ENCODE measurements at regions not wholly inside any gene's neighbourhood (a gene's known extent, or its start where the extent isn't known, plus 50 kb on each side); places are given as distances from the start of the nearest gene placed in this dataset.

GRCh38 chr18:76679945-76680344, 142.4 kb upstream of the ZNF236 start:
- Mint-ChIP-seq H3K4me1 (no peaks in the 10 kb centered on the region), H3K4me3 (no peak overlapping the region), H3K27ac (no peak overlapping the region), H3K36me3 (ENCODE audit: low read depth) (no peaks in the 10 kb centered on the region), H3K27me3 (peaks cover 13% of the 10 kb centered on the region), H3K9me3 (no peaks in the 10 kb centered on the region)
- ATAC-seq (no peak), DNase-seq (no peak)

DNA sequence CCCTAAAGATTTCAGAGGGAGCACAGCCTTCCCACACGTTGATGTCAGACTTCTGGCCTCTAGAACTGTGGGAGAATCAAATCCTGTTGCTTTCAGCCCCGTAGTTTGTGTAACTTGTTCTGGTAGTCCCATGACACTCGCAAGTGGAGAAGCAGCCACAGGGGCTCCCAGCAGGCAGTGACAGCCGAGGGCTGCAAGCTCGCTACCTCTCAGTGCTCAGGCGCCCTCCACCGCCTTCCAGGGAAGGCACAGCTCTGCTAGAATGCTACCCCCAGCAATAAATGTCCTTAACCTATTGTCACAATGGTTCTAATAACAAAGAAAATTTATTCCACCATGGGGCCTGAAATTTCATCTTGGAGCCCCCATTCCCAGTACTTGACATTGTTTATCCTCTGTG, 143.1 kb upstream of the ZNF236 start:
- Mint-ChIP-seq H3K4me3 (no peak overlapping the region), H3K27me3 (peaks cover 11% of the 10 kb centered on the region), H3K4me1 (no peaks in the 10 kb centered on the region), H3K27ac (no peak overlapping the region), H3K9me3 (no peaks in the 10 kb centered on the region), H3K36me3 (ENCODE audit: low read depth) (no peaks in the 10 kb centered on the region)
- no peak for DNase-seq
- no peak for ATAC-seq

DNA sequence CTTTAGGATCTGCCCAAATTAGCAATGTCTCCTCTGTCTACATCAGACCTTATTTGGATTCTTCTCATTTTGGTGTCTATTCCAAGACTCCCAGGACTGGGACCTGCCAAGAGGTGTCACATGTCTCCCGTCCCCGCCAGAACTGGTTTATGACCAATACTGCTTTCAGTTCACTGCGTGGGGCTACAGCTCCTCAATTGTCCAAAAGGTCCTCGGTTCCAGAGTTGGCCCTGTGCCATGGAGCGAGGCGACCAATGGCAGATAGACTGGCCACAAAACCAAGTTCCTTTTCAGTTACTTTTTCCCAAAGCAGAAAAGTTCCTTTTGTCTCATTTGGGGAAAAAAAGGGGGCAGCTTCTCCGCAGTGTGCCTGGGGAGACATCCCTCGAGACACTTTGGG, 144.1 kb upstream of the ZNF236 start:
- no peaks in the 10 kb centered on the region for H3K9me3 Mint-ChIP-seq
- no peaks in the 10 kb centered on the region for H3K36me3 Mint-ChIP-seq (ENCODE audit: low read depth)
- no peaks in the 10 kb centered on the region for H3K4me1 Mint-ChIP-seq
- H3K4me3 Mint-ChIP-seq: no peak overlapping the region
- no peak overlapping the region for H3K27ac Mint-ChIP-seq
- no peak for ATAC-seq
- DNase-seq: no peak
- H3K27me3 Mint-ChIP-seq: peaks cover 11% of the 10 kb centered on the region

DNA sequence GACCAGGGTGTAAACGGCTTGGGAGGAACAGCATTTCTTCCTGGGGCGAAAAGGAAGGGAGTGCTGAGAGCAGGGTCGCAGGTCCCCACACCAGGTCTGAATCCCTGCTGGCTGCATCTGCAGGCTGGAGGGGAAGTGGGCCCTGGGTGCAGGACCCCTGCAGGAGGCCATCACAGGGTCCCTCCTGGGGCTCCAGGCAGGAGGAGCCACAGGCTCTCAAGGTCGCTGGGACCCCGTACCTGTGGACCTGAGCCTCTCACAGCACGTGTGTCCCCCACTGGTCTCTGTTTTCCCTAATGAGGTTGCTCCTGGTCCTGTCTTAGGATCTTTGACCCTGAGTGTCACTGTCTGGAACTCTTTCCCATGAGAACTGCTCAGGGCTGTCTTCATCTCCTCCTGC, 147.8 kb upstream of the ZNF236 start:
- DNase-seq (no peak), ATAC-seq (no peak)
- Mint-ChIP-seq H3K4me3 (no peak overlapping the region), H3K4me1 (no peaks in the 10 kb centered on the region), H3K27ac (no peak overlapping the region), H3K27me3 (peaks cover 8% of the 10 kb centered on the region), H3K9me3 (no peaks in the 10 kb centered on the region), H3K36me3 (ENCODE audit: low read depth) (no peaks in the 10 kb centered on the region)

DNA sequence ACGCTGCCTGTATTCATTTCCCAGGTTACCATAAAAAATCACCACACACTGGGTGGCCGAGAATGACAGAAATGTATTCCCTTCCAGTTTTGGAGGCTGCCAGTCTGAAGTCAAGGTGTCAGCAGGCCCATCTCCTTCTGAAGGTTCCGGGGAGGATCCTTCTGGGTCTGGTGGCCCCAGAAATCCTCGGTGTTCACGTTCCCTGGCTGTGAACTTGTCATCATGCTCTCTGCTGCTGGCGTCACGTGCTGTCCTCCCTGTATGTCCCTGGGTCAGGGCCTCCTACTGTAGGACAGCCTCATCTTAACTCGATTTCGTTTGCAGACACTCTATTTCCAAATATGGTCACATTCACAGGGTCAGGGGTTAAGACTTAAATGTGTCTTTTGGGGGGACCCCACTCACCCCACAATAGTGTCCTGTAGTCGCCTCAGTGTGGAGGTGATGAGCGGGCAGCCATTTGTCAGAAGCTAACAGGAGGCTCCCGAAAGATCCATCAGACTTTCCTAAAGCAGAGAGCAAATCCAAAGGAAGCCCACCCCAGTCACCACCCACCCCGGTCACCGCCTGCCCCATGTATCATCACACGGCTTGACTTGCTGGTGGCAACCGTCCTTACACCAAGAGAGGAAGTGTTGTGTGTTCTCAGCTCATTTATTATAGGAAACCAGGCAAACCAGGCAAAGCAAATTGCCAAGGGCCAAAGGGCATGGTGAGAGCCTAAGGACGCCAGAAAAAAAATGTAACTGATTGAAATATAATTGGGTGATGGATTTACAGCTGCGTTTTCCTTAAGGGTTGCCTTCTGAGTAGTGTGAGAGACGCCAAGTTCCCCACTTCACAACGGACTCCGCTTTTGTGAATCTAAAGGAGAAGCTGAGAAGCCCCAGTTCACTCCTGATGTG, 148.8 kb upstream of the ZNF236 start:
- no peaks in the 10 kb centered on the region for H3K9me3 Mint-ChIP-seq
- H3K36me3 Mint-ChIP-seq (ENCODE audit: low read depth): no peaks in the 10 kb centered on the region
- no peak overlapping the region for H3K4me3 Mint-ChIP-seq
- DNase-seq (no peak), ATAC-seq (no peak)
- peaks cover 8% of the 10 kb centered on the region for H3K27me3 Mint-ChIP-seq
- H3K4me1 Mint-ChIP-seq: no peaks in the 10 kb centered on the region
- no peak overlapping the region for H3K27ac Mint-ChIP-seq

GRCh38 chr18:76672627-76673026, 149.7 kb upstream of the ZNF236 start:
- no peak for ATAC-seq
- no peak for DNase-seq
- Mint-ChIP-seq H3K9me3 (no peaks in the 10 kb centered on the region), H3K27ac (no peak overlapping the region), H3K36me3 (ENCODE audit: low read depth) (no peaks in the 10 kb centered on the region), H3K27me3 (peaks cover 8% of the 10 kb centered on the region), H3K4me3 (no peak overlapping the region), H3K4me1 (no peaks in the 10 kb centered on the region)

- ATAC-seq (no peak), DNase-seq (no peak)
- H3K9me3 Mint-ChIP-seq: no peaks in the 10 kb centered on the region
- no peak overlapping the region for H3K27ac Mint-ChIP-seq
- no peak overlapping the region for H3K4me3 Mint-ChIP-seq
- no peaks in the 10 kb centered on the region for H3K36me3 Mint-ChIP-seq (ENCODE audit: low read depth)
- peaks cover 8% of the 10 kb centered on the region for H3K27me3 Mint-ChIP-seq
- H3K4me1 Mint-ChIP-seq: no peaks in the 10 kb centered on the region
Measured at GRCh38 chr18:76670564-76671288, 151.6 kb upstream of the ZNF236 start.

GRCh38 chr18:76668546-76668945, 153.8 kb upstream of the ZNF236 start:
- peaks cover 14% of the 10 kb centered on the region for H3K27me3 Mint-ChIP-seq
- H3K9me3 Mint-ChIP-seq: no peaks in the 10 kb centered on the region
- no peak overlapping the region for H3K4me3 Mint-ChIP-seq
- H3K27ac Mint-ChIP-seq: no peak overlapping the region
- ATAC-seq: no peak
- no peaks in the 10 kb centered on the region for H3K4me1 Mint-ChIP-seq
- DNase-seq: no peak
- H3K36me3 Mint-ChIP-seq (ENCODE audit: low read depth): no peaks in the 10 kb centered on the region

DNA sequence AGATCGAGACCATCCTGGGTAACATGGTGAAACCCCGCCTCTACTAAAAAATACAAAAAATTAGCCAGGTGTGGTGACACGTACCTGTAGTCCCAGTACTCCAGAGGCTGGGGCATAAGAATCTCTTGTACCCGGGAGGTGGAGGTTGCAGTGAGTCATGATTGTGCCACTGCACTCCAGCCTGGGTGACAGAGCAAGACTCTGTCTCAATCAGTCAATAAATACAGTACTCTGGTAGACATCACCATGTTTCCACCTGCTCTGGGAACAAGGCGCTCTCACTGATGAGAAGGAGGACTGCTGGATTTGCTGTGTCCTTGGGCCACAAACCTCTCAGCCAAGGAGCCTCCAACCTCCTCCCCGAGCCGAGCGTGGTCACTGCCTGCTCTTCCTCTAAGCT, 154.2 kb upstream of the ZNF236 start:
- H3K36me3 Mint-ChIP-seq (ENCODE audit: low read depth): no peaks in the 10 kb centered on the region
- peaks cover 17% of the 10 kb centered on the region for H3K27me3 Mint-ChIP-seq
- no peaks in the 10 kb centered on the region for H3K9me3 Mint-ChIP-seq
- H3K27ac Mint-ChIP-seq: no peak overlapping the region
- no peak overlapping the region for H3K4me3 Mint-ChIP-seq
- H3K4me1 Mint-ChIP-seq: no peaks in the 10 kb centered on the region
- DNase-seq (no peak), ATAC-seq (no peak)

- H3K36me3 Mint-ChIP-seq (ENCODE audit: low read depth): no peaks in the 10 kb centered on the region
- no peak overlapping the region for H3K4me3 Mint-ChIP-seq
- no peak overlapping the region for H3K27ac Mint-ChIP-seq
- peaks cover 19% of the 10 kb centered on the region for H3K27me3 Mint-ChIP-seq
- ATAC-seq: no peak
- H3K4me1 Mint-ChIP-seq: no peaks in the 10 kb centered on the region
- no peak for DNase-seq
- no peaks in the 10 kb centered on the region for H3K9me3 Mint-ChIP-seq
Measured at GRCh38 chr18:76667603-76668002, 154.8 kb upstream of the ZNF236 start.

DNA sequence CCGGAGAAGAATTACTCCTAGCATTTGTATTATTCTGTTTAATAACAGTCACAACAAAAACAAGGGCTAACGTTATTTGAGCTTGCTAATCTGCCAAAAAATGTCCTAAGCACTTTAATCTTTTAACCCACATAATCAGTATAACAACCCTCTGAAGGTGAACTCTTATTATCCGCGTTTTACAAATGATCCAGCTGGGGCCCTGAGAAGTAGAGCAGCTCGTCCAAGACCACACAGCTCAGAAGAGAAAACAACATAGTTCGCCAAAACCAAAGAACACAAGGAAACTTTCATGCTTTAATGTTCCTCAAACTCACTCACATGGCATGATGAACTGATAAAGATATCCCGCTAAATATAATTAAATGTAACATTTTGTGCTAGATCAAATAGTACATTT, 159.7 kb upstream of the ZNF236 start:
- DNase-seq (no peak), ATAC-seq (no peak)
- peaks cover 24% of the 10 kb centered on the region for H3K27me3 Mint-ChIP-seq
- H3K36me3 Mint-ChIP-seq (ENCODE audit: low read depth): no peaks in the 10 kb centered on the region
- peaks cover 14% of the 10 kb centered on the region for H3K4me1 Mint-ChIP-seq
- no peak overlapping the region for H3K4me3 Mint-ChIP-seq
- no peaks in the 10 kb centered on the region for H3K9me3 Mint-ChIP-seq
- no peak overlapping the region for H3K27ac Mint-ChIP-seq

DNA sequence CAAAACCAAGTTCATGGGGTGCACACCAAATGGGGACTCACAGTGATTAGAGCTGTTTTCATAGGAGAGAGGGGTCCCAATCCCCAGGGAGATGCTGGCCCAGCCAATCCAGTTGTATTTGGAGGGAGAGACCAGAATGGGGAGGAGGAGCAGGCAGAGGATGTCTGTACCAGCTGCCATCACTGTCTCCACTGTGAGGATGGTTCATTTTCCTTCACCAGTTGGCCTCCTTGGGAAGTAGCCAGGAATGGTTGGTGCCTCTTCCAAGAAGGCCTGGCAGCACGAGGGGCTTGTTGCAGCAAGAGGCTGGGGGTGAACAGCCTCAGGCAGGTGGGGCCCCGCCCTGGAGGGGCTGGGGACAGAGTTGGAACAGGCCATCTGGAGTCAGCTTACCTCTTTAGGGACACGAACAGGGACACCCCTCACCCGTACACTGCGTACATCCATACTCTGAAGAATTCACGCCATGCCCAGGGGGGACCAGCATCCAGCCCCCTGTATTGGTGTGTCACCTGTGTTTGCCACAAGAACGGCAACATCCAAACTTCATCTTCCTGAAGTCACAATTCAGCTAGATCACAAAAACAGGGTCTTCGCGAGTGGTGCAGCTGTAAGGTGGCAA, 161.7 kb upstream of the ZNF236 start:
- no peak for ATAC-seq
- Mint-ChIP-seq H3K4me3 (no peak overlapping the region), H3K9me3 (no peaks in the 10 kb centered on the region), H3K36me3 (ENCODE audit: low read depth) (no peaks in the 10 kb centered on the region), H3K27me3 (peaks cover 40% of the 10 kb centered on the region), H3K4me1 (peaks cover 23% of the 10 kb centered on the region), H3K27ac (no peak overlapping the region)
- DNase-seq: no peak

GRCh38 chr18:76658627-76659026, 163.6 kb upstream of the ZNF516 start:
- H3K36me3 Mint-ChIP-seq (ENCODE audit: low read depth): no peaks in the 10 kb centered on the region
- ATAC-seq (peak; percentile 87), DNase-seq (peak; percentile 70)
- H3K9me3 Mint-ChIP-seq: no peaks in the 10 kb centered on the region
- H3K4me1 Mint-ChIP-seq: peaks cover 23% of the 10 kb centered on the region
- H3K27me3 Mint-ChIP-seq: peaks cover 47% of the 10 kb centered on the region
- no peak overlapping the region for H3K4me3 Mint-ChIP-seq
- H3K27ac Mint-ChIP-seq: peak overlapping the region; percentile 48

- DNase-seq (no peak), ATAC-seq (peak; percentile 50)
- Mint-ChIP-seq H3K4me3 (peak overlapping the region; percentile 47), H3K27me3 (peaks cover 45% of the 10 kb centered on the region), H3K27ac (peak overlapping the region; percentile 48), H3K36me3 (ENCODE audit: low read depth) (no peaks in the 10 kb centered on the region), H3K9me3 (no peaks in the 10 kb centered on the region), H3K4me1 (peaks cover 23% of the 10 kb centered on the region)
Measured at GRCh38 chr18:76657911-76658470, 162.9 kb upstream of the ZNF516 start.

Data from activated naive CD8-positive, alpha-beta T cell treated with anti-CD3 and anti-CD28 coated beads, Interleukin-2, amount 50 U/mL, for 24 hours (primary cell).